ENCODE measurements at regions not wholly inside any gene's neighbourhood (a gene's known extent, or its start where the extent isn't known, plus 50 kb on each side); places are given as distances from the start of the nearest gene placed in this dataset.

GRCh38 chr22:34454598-34454997 lies 534.3 kb upstream of the LARGE1 start:
- ChIA-PET CTCF (no interaction called here), POLR2A (no interaction called here), RAD21 (ENCODE audit: low non-redundant PET in 1 of 2, low total read pairs in 2 of 2, uncharacterized antibody in 2 of 2, unreplicated experiment in 2 of 2) (no interaction called here)
- Histone ChIP-seq H3K9ac (ENCODE audit: low read length) (no peak overlapping the region), H3K4me2 (ENCODE audit: low read length) (no peak overlapping the region), H3K4me1 (ENCODE audit: control insufficient read depth in 1 of 2, insufficient read depth in 2 of 2, low read length in 2 of 2) (no peaks in the 10 kb centered on the region), H3K27ac (ENCODE audit: low read depth, low read length) (no peak overlapping the region), H3K4me3 (replicated peaks in 1 of 2; ENCODE audit: low read depth in 1 of 2, low read length in 2 of 2) (no peak overlapping the region), H2AFZ (ENCODE audit: low read depth, low read length, poor library complexity, severe bottlenecking) (no peak overlapping the region), H3K9me3 (ENCODE audit: control insufficient read depth in 1 of 2, insufficient read depth in 1 of 2, low read depth in 1 of 2, low read length in 2 of 2) (peaks cover 10 to 28% of the 10 kb centered on the region in 2 experiments; a peak in 2 of 4 replicates), H3K9me2 (ENCODE audit: insufficient read depth) (no peaks in the 10 kb centered on the region), H3K27me3 (ENCODE audit: insufficient read depth, low read length) (no peaks in the 10 kb centered on the region), H3K79me2 (ENCODE audit: insufficient read depth, low read length) (no peaks in the 10 kb centered on the region), H4K20me1 (ENCODE audit: insufficient read depth) (no peaks in the 10 kb centered on the region), H3K36me3 (ENCODE audit: control insufficient read depth in 1 of 2, insufficient read depth in 2 of 2, low read length in 2 of 2) (no peaks in the 10 kb centered on the region)
- BruUV-seq (replicated peaks), result no TSS peak
- ATAC-seq (no peak), DNase-seq (ENCODE audit: low read depth, low spot score) (no peak)
- TF ChIP-seq RAD21 (IDR thresholded peaks at IDR 0.05; ENCODE audit: low read depth), result no peak
- no peak for TF ChIP-seq FOSL1 (IDR thresholded peaks at IDR 0.05; ENCODE audit: low read depth)
- no peak for TF ChIP-seq MAX (IDR thresholded peaks at IDR 0.05)
- TF ChIP-seq JUND (IDR thresholded peaks at IDR 0.05), result no peak
- TF ChIP-seq CBX3 (IDR thresholded peaks at IDR 0.05; ENCODE audit: low read depth), result no peak
- no peak for TF ChIP-seq EZH2phosphoT487 (IDR thresholded peaks at IDR 0.05; ENCODE audit: borderline replicate concordance)
- TF ChIP-seq ELF1 (IDR thresholded peaks at IDR 0.05; ENCODE audit: borderline replicate concordance, low read depth), result no peak
- no peak for TF ChIP-seq EZH2 (IDR thresholded peaks at IDR 0.05)
- no peak for TF ChIP-seq TCF7L2 (IDR thresholded peaks at IDR 0.05; ENCODE audit: borderline replicate concordance, extremely low read depth, insufficient read depth, insufficient read length)
- TF ChIP-seq SRF (IDR thresholded peaks at IDR 0.05; ENCODE audit: low read depth), result no peak
- TF ChIP-seq POLR2A (IDR thresholded peaks at IDR 0.05; ENCODE audit: borderline replicate concordance, extremely low read depth, insufficient read depth, insufficient read length), result no peak
- TF ChIP-seq EGR1 (IDR thresholded peaks at IDR 0.05; ENCODE audit: low read depth), result no peak
- TF ChIP-seq REST (IDR thresholded peaks at IDR 0.05; ENCODE audit: low read depth), result no peak
- TF ChIP-seq CTCF (IDR thresholded peaks at IDR 0.05 in 2 of 3, conservative IDR thresholded peaks at IDR 0.05 in 1 of 3; ENCODE audit: borderline replicate concordance in 1 of 3, insufficient read depth in 1 of 3, low read depth in 2 of 3, low read length in 2 of 3), result no peak
- no peak for TF ChIP-seq ZNF274 (IDR thresholded peaks at IDR 0.05; ENCODE audit: low read depth, low read length)
- TF ChIP-seq POLR2AphosphoS5 (IDR thresholded peaks at IDR 0.05; ENCODE audit: low read depth, low read length), result no peak
- TF ChIP-seq ZFX (IDR thresholded peaks at IDR 0.05), result no peak
- TF ChIP-seq ZBTB33 (IDR thresholded peaks at IDR 0.05; ENCODE audit: extremely low read depth, insufficient replicate concordance, low read length), result no peak
- no peak for TF ChIP-seq SIN3A (IDR thresholded peaks at IDR 0.05; ENCODE audit: low read depth)
- TF ChIP-seq YY1 (IDR thresholded peaks at IDR 0.05; ENCODE audit: extremely low read depth, insufficient replicate concordance, low read depth, low read length), result no peak
- intact Hi-C loops (cut with micrococcal nuclease), result no loop called here
